ENCODE measurements at regions not wholly inside any gene's neighbourhood (a gene's known extent, or its start where the extent isn't known, plus 50 kb on each side); places are given as distances from the start of the nearest gene placed in this dataset.

DNA sequence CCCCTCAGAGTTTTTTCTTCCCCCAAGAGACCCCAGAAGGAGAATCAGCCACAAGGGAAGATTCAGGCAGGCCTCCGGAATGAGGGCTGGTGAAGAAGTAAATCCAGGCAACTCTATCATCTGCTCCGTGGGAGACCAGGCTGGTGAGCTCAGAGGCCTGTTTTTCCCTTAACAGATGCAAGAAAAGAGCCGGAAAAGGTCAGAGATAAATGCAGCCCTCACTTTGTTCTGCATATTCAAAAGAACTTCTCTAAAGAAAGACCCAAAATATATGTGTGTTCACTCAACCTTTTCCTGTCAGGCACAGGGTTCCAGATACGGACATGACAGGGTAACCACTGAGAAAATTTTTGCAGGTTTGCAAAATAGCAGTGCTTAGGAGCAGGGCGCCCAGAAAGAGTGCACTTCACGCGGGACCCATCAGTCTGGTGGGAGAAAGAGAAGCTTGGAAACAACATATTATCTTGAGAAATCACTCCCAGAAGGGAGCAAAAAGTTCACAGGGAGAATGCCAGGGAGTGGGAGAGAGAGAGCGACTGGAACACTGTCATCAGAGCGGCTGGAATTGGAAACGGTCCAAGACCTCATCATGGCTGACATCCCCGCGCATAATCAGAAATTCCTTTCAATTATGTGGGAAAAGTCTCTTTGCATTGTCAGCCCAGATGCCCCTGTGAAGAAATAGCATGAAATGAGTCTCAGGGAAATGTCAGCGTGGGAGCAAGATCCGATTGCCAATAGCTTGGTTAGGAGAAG lies 244.8 kb upstream of the SLC14A2 start:
- no peak overlapping the region for H2AFZ ChIP-seq (ENCODE audit: low read depth, low read length, poor library complexity, severe bottlenecking)
- DNase-seq (ENCODE audit: low read depth, low spot score) (no peak), ATAC-seq (no peak)
- ChIA-PET POLR2A (no interaction called here), CTCF (no interaction called here), RAD21 (ENCODE audit: low non-redundant PET in 1 of 2, low total read pairs in 2 of 2, uncharacterized antibody in 2 of 2, unreplicated experiment in 2 of 2) (no interaction called here)
- no peak overlapping the region for H3K27ac ChIP-seq (ENCODE audit: low read depth, low read length)
- no TSS peak for BruUV-seq (replicated peaks)
- H3K9ac ChIP-seq (ENCODE audit: low read length): no peak overlapping the region
- H3K27me3 ChIP-seq (ENCODE audit: insufficient read depth, low read length): no peaks in the 10 kb centered on the region
- H3K4me1 ChIP-seq (ENCODE audit: control insufficient read depth in 1 of 2, insufficient read depth in 2 of 2, low read length in 2 of 2): no peaks in the 10 kb centered on the region
- no peak overlapping the region for H3K4me2 ChIP-seq (ENCODE audit: low read length)
- no peaks in the 10 kb centered on the region for H3K9me3 ChIP-seq (ENCODE audit: control insufficient read depth in 1 of 2, insufficient read depth in 1 of 2, low read depth in 1 of 2, low read length in 2 of 2)
- H4K20me1 ChIP-seq (ENCODE audit: insufficient read depth): no peaks in the 10 kb centered on the region
- H3K79me2 ChIP-seq (ENCODE audit: insufficient read depth, low read length): no peaks in the 10 kb centered on the region
- H3K4me3 ChIP-seq (replicated peaks in 1 of 2; ENCODE audit: low read depth in 1 of 2, low read length in 2 of 2): no peak overlapping the region
- H3K9me2 ChIP-seq (ENCODE audit: insufficient read depth): no peaks in the 10 kb centered on the region
- intact Hi-C loops (cut with micrococcal nuclease): no loop called here
- no peak for TF ChIP-seq ELF1 (IDR thresholded peaks at IDR 0.05; ENCODE audit: borderline replicate concordance, low read depth)
- no peak for TF ChIP-seq EGR1 (IDR thresholded peaks at IDR 0.05; ENCODE audit: low read depth)
- TF ChIP-seq SP1 (IDR thresholded peaks at IDR 0.05; ENCODE audit: low read depth): no peak
- TF ChIP-seq YY1 (IDR thresholded peaks at IDR 0.05; ENCODE audit: extremely low read depth, insufficient replicate concordance, low read depth, low read length): no peak
- TF ChIP-seq ZFX (IDR thresholded peaks at IDR 0.05): no peak
- no peak for TF ChIP-seq MAX (IDR thresholded peaks at IDR 0.05)
- no peak for TF ChIP-seq CTCF (IDR thresholded peaks at IDR 0.05 in 2 of 3, conservative IDR thresholded peaks at IDR 0.05 in 1 of 3; ENCODE audit: borderline replicate concordance in 1 of 3, insufficient read depth in 1 of 3, low read depth in 2 of 3, low read length in 2 of 3)
- TF ChIP-seq EZH2 (IDR thresholded peaks at IDR 0.05): no peak
- no peak for TF ChIP-seq RAD21 (IDR thresholded peaks at IDR 0.05; ENCODE audit: low read depth)
- no peak for TF ChIP-seq EZH2phosphoT487 (IDR thresholded peaks at IDR 0.05; ENCODE audit: borderline replicate concordance)
- no peak for TF ChIP-seq POLR2AphosphoS5 (IDR thresholded peaks at IDR 0.05; ENCODE audit: low read depth, low read length)
- no peak for TF ChIP-seq FOSL1 (IDR thresholded peaks at IDR 0.05; ENCODE audit: low read depth)
- TF ChIP-seq CEBPB (IDR thresholded peaks at IDR 0.05; ENCODE audit: low read depth): no peak
- no peak for TF ChIP-seq SRF (IDR thresholded peaks at IDR 0.05; ENCODE audit: low read depth)
- no peak for TF ChIP-seq SIN3A (IDR thresholded peaks at IDR 0.05; ENCODE audit: low read depth)
- no peak for TF ChIP-seq REST (IDR thresholded peaks at IDR 0.05; ENCODE audit: low read depth)
- TF ChIP-seq TCF7L2 (IDR thresholded peaks at IDR 0.05; ENCODE audit: borderline replicate concordance, extremely low read depth, insufficient read depth, insufficient read length): no peak
- no peaks in the 10 kb centered on the region for H3K36me3 ChIP-seq (ENCODE audit: control insufficient read depth in 1 of 2, insufficient read depth in 2 of 2, low read length in 2 of 2)
